Spleen (tissue), 11 donors: ENCODE measurements at regions not wholly inside any gene's neighbourhood (a gene's known extent, or its start where the extent isn't known, plus 50 kb on each side); places are given as distances from the start of the nearest gene placed in this dataset.
A peak's percentile ranks its signal among the peaks of the same experiment; 100 is the strongest.

Experiments
- DNase-seq: peaks from one replicate; pipeline ENCODE4 v3.0.0-alpha.2; 2020
- H3K27ac ChIP-seq, 8 donors: fragments of 200-600 bp; sonication (generic) in 7 of 8; 1 replicate in 4 of 8; 2 replicates in 4 of 8; pipeline versions ENCODE4 v1.5.0 to v1.8.0; 2016 to 2021; ENCODE audit warnings: inconsistent platforms in 4 of 8, mild to moderate bottlenecking in 4 of 8, moderate library complexity in 1 of 8
- H3K27me3 ChIP-seq, 7 donors: fragments of 200-600 bp; sonication (generic) in 6 of 7; replicated peaks in 1 of 7; 1 replicate in 4 of 7; 2 replicates in 3 of 7; pipeline versions ENCODE4 v1.5.0 to v1.8.0; 2016 to 2021; ENCODE audit warnings: inconsistent platforms in 3 of 7, mild to moderate bottlenecking in 1 of 7
- H3K36me3 ChIP-seq, 6 donors: fragments of 200-600 bp; sonication (generic) in 5 of 6; 1 replicate in 4 of 6; 2 replicates in 2 of 6; pipeline versions ENCODE4 v1.5.0 to v1.8.0; 2016 to 2021; ENCODE audit warnings: inconsistent platforms in 2 of 6
- H3K4me1 ChIP-seq, 6 donors: fragments of 200-600 bp; sonication (generic) in 5 of 6; 1 replicate in 3 of 6; 2 replicates in 3 of 6; pipeline versions ENCODE4 v1.5.0 to v1.8.0; 2016 to 2021; ENCODE audit warnings: inconsistent platforms in 3 of 6
- H3K4me3 ChIP-seq, 8 donors: fragments of 200-600 bp; sonication (generic) in 7 of 8; 1 replicate in 4 of 8; 2 replicates in 4 of 8; pipeline versions ENCODE4 v1.5.0 to v1.8.0; 2016 to 2021; ENCODE audit warnings: inconsistent platforms in 4 of 8, mild to moderate bottlenecking in 4 of 8, moderate library complexity in 2 of 8
- H3K9me3 ChIP-seq, 8 donors: fragments of 200-600 bp; sonication (generic) in 7 of 8; 1 replicate in 4 of 8; 2 replicates in 4 of 8; pipeline versions ENCODE4 v1.5.0 to v1.8.0; 2016 to 2021; ENCODE audit warnings: inconsistent platforms in 4 of 8
- CTCF ChIP-seq, 11 experiments: fragments of 200-600 bp in 7 of 11; fragments of 450-650 bp in 4 of 11; sonication (generic) in 4 of 11; IDR thresholded peaks in 8 of 11; conservative IDR thresholded peaks in 3 of 11; 1 replicate in 7 of 11; 2 replicates in 4 of 11; pipeline versions ENCODE4 v1.4.0 to v1.8.0; 2016 to 2021; ENCODE audit warnings: antibody characterized with exemption in 11 of 11, inconsistent platforms in 4 of 11, mild to moderate bottlenecking in 1 of 11
- POLR2A ChIP-seq, 3 donors: fragments of 450-650 bp; IDR thresholded peaks; one replicate each; pipeline ENCODE4 v1.5.1; 2017; ENCODE audit warnings: antibody characterized with exemption in 3 of 3, mild to moderate bottlenecking in 1 of 3
- POLR2AphosphoS5 ChIP-seq, 3 donors: sonication (generic); formaldehyde crosslinking; IDR thresholded peaks; one replicate each; pipeline ENCODE4 v1.5.1; 2017; ENCODE audit warnings: antibody characterized with exemption in 3 of 3
- WGBS, 5 donors: extraction: QIAGEN DNeasy Blood & Tissue Kit in 3 of 5; methylation state at CpG; one replicate each; pipeline versions ENCODE4 v1.1.5 to v1.1.7; 2013 to 2018; 5-methylcytosine and 5-hydroxymethylcytosine counted together
- intact Hi-C: fragments of 100-400 bp; cut with DNase I; formaldehyde crosslinking; loops from one replicate; pipeline ENCODE4 v1.15.0; 2023; ENCODE audit warnings: low total_unique reads
- donor health status: healthy with polysubstance abuse.
- donor health status: DM: no; HTN: no; CAD: no; lungs with moderate emphysema.
- donor health status: DM: no; HTN: no; CAD: no.
- donor health status: Bipolar disorder and iron deficiency.
- donor health status: healthy.
- donor health status: DM: no; HTN: no; CAD: no.
- donor health status: DM: yes; HTN: yes; CAD: no.

DNA sequence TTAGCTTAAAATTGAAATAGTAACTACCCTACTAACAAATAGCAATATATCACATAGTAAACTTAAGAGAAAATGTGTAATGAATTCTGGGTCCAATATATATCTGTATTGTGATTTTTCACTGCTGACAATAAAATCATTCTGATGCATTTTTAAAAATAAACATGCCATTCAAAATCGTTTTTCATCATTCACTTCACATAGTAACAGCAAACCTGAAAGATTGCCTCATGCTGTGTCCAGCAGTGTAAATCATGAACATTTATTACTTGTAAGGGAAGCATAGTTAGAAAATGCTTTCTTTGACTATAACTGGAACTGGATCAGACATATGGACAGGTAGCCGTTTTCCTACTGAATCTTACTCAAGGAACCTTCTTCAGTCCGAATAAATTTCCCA, 446.1 kb downstream of the UTRN start:
- Histone ChIP-seq H3K36me3 (peaks cover 0 to 79% (median 37%) of the 10 kb centered on the region in 6 donors), H3K9me3 (no peaks in the 10 kb centered on the region), H3K4me3 (no peak overlapping the region), H3K4me1 (peaks cover 0 to 16% (median 0%) of the 10 kb centered on the region in 6 donors), H3K27me3 (no peaks in the 10 kb centered on the region), H3K27ac (no peak overlapping the region)
- TF ChIP-seq POLR2AphosphoS5 (IDR thresholded peaks at IDR 0.05) (no peak), CTCF (IDR thresholded peaks at IDR 0.05 in 8 of 11, conservative IDR thresholded peaks at IDR 0.05 in 3 of 11) (no peak), POLR2A (IDR thresholded peaks at IDR 0.05) (no peak)
- intact Hi-C loops: no loop called here
- DNase-seq: no peak
- 83 to 93% (median 92%) methylated on average over 3 of the region's 3 CpGs for WGBS, 5 donors

DNA sequence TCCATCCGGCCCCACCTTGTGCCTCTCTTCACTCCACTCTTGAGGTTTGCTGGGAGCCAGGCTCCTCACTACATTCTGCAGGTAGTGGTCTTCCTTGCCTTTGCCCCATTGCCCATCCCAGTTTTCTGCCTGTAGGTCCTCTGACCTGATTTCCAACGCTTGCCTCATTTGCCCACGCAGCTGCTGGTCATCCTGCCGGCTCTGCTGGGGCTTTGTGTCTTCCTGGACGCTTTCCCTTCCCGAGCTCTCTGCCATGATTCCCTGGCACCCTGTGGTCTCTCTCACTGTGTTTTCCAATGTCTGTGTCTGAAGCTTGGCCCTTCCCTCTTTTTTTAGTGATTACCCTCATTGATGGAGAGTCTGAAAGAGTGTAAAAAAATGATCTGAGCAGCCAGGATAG, 451.6 kb downstream of the UTRN start:
- TF ChIP-seq POLR2A (IDR thresholded peaks at IDR 0.05) (no peak), CTCF (IDR thresholded peaks at IDR 0.05 in 8 of 11, conservative IDR thresholded peaks at IDR 0.05 in 3 of 11) (no peak), POLR2AphosphoS5 (IDR thresholded peaks at IDR 0.05) (no peak)
- no peak for DNase-seq
- Histone ChIP-seq H3K4me1 (no peaks in the 10 kb centered on the region), H3K27ac (no peak overlapping the region), H3K27me3 (no peaks in the 10 kb centered on the region), H3K4me3 (no peak overlapping the region), H3K36me3 (peaks cover 0 to 90% (median 29%) of the 10 kb centered on the region in 6 donors), H3K9me3 (no peaks in the 10 kb centered on the region)
- intact Hi-C loops: no loop called here
- 94 to 99% (median 96%) methylated on average over 6 of the region's 6 CpGs for WGBS, 5 donors

DNA sequence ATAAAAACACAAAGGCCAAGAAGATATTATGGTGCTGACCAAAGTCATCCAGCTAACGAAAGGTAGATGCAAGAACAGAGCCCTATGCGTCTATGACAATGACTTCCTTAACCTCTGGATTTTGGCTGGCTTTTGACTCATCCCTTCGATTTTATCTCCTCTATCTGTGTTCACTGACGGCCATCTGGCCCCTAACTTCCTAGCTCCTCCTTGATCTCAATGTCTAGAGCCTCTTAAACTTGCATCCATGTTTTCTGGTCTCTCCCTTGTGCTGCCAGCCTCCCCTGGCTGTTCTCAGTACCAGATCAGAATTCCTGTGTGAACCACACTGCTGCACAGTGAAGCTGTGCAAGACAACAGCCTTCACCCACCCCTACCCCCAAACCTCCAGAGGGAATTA, 452.9 kb downstream of the UTRN start:
- no peaks in the 10 kb centered on the region for H3K27me3 ChIP-seq
- no peak overlapping the region for H3K27ac ChIP-seq
- DNase-seq: no peak
- TF ChIP-seq CTCF (IDR thresholded peaks at IDR 0.05 in 8 of 11, conservative IDR thresholded peaks at IDR 0.05 in 3 of 11): no peak
- TF ChIP-seq POLR2A (IDR thresholded peaks at IDR 0.05): no peak
- peak in 1 of 3 donors; percentile 10 for TF ChIP-seq POLR2AphosphoS5 (IDR thresholded peaks at IDR 0.05)
- H3K4me1 ChIP-seq: no peaks in the 10 kb centered on the region
- intact Hi-C loops: no loop called here
- H3K4me3 ChIP-seq: no peak overlapping the region
- no peaks in the 10 kb centered on the region for H3K9me3 ChIP-seq
- H3K36me3 ChIP-seq: peaks cover 0 to 81% (median 19%) of the 10 kb centered on the region in 6 donors
- WGBS, 5 donors: 89 to 96% (median 91%) methylated on average over 4 of the region's 4 CpGs

GRCh38 chr6:144739873-144740272, 454.7 kb downstream of the UTRN start:
- no peaks in the 10 kb centered on the region for H3K27me3 ChIP-seq
- intact Hi-C loops: no loop called here
- no peak for TF ChIP-seq POLR2A (IDR thresholded peaks at IDR 0.05)
- no peak for TF ChIP-seq CTCF (IDR thresholded peaks at IDR 0.05 in 8 of 11, conservative IDR thresholded peaks at IDR 0.05 in 3 of 11)
- no peak for TF ChIP-seq POLR2AphosphoS5 (IDR thresholded peaks at IDR 0.05)
- H3K4me1 ChIP-seq: no peaks in the 10 kb centered on the region
- no peaks in the 10 kb centered on the region for H3K9me3 ChIP-seq
- 96 to 98% (median 98%) methylated on average over 1 of the region's 1 CpG for WGBS, 5 donors
- H3K4me3 ChIP-seq: no peak overlapping the region
- DNase-seq: no peak
- H3K36me3 ChIP-seq: peaks cover 0 to 65% (median 8%) of the 10 kb centered on the region in 6 donors
- no peak overlapping the region for H3K27ac ChIP-seq
